DOHH2 (cell line): ENCODE measurements at regions not wholly inside any gene's neighbourhood (a gene's known extent, or its start where the extent isn't known, plus 50 kb on each side); places are given as distances from the start of the nearest gene placed in this dataset.

Source experiments
- EZH2phosphoT487 ChIP-seq: fragments of 200-600 bp; sonication (generic); IDR thresholded peaks from 2 replicates; pipeline ENCODE4 v1.6.1; 2017; ENCODE audit warnings: borderline replicate concordance, mild to moderate bottlenecking, antibody characterized with exemption, low read length, moderate library complexity, mixed read lengths
- TF ChIP-seq, protein P1 (sequence below): fragments of 200-600 bp; sonication (generic); IDR thresholded peaks from one replicate; pipeline ENCODE4 v1.5.1; 2014; ENCODE audit warnings: antibody characterized with exemption, mild to moderate bottlenecking, low read depth, low read length; ENCODE audit not compliant: poor library complexity, severe bottlenecking

DNA sequence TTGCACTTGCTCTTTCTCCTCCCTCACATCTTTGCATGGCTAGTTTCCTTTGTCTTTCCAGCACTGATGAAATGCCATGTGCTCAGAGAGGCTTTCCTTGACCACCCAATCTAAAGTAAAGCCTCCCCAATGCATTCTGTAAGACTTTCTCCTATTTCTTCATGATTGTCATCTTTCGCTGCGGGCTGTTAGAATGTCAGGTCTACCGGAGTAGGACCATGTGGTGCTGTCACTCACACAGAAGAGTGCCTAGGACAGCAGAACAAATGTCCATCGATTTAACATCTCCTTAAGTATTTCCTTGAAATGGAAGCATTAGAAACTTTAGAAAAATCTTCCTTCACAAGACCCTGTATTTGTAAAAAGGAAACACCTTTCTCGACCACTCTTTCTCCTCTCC lies 99.9 kb upstream of the TMC3 start:
- TF ChIP-seq, protein P1, sequence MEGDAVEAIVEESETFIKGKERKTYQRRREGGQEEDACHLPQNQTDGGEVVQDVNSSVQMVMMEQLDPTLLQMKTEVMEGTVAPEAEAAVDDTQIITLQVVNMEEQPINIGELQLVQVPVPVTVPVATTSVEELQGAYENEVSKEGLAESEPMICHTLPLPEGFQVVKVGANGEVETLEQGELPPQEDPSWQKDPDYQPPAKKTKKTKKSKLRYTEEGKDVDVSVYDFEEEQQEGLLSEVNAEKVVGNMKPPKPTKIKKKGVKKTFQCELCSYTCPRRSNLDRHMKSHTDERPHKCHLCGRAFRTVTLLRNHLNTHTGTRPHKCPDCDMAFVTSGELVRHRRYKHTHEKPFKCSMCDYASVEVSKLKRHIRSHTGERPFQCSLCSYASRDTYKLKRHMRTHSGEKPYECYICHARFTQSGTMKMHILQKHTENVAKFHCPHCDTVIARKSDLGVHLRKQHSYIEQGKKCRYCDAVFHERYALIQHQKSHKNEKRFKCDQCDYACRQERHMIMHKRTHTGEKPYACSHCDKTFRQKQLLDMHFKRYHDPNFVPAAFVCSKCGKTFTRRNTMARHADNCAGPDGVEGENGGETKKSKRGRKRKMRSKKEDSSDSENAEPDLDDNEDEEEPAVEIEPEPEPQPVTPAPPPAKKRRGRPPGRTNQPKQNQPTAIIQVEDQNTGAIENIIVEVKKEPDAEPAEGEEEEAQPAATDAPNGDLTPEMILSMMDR = no peak
- TF ChIP-seq EZH2phosphoT487 = no peak
